ENCODE measurements at regions not wholly inside any gene's neighbourhood (a gene's known extent, or its start where the extent isn't known, plus 50 kb on each side); places are given as distances from the start of the nearest gene placed in this dataset.

DNA sequence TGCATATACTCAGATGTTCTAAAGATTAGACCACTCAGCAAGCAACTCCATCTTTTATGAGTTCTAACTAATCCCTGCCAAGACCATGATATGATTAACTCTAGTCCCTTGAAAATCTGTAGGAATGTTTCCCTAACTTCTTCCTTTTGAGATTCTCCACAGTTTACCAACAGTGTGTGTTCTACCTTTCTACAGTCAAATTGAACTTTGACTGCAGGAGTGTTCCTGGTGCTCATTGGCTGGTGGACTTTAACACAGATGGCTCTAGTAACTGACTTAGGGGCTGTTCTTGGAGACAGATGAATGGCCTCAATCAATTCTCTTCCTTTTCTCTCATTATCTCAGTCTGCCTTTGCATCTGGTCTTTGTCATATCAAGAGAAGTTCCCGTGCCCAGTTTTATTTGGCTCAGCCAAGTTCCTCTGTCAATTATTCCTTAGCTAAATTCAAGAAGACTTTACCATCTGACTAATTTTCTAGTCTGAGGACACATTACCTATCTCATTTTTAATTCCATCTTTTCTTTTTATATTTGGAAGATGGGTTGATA, 643.9 kb upstream of the CAMK1G start:
- no peak for DNase-seq (ENCODE audit: low spot score)
- TF ChIP-seq, protein P1, sequence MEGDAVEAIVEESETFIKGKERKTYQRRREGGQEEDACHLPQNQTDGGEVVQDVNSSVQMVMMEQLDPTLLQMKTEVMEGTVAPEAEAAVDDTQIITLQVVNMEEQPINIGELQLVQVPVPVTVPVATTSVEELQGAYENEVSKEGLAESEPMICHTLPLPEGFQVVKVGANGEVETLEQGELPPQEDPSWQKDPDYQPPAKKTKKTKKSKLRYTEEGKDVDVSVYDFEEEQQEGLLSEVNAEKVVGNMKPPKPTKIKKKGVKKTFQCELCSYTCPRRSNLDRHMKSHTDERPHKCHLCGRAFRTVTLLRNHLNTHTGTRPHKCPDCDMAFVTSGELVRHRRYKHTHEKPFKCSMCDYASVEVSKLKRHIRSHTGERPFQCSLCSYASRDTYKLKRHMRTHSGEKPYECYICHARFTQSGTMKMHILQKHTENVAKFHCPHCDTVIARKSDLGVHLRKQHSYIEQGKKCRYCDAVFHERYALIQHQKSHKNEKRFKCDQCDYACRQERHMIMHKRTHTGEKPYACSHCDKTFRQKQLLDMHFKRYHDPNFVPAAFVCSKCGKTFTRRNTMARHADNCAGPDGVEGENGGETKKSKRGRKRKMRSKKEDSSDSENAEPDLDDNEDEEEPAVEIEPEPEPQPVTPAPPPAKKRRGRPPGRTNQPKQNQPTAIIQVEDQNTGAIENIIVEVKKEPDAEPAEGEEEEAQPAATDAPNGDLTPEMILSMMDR (IDR thresholded peaks at IDR 0.05), result no peak
- Histone ChIP-seq H3K4me3 (no peak overlapping the region), H3K27ac (no peak overlapping the region)

DNA sequence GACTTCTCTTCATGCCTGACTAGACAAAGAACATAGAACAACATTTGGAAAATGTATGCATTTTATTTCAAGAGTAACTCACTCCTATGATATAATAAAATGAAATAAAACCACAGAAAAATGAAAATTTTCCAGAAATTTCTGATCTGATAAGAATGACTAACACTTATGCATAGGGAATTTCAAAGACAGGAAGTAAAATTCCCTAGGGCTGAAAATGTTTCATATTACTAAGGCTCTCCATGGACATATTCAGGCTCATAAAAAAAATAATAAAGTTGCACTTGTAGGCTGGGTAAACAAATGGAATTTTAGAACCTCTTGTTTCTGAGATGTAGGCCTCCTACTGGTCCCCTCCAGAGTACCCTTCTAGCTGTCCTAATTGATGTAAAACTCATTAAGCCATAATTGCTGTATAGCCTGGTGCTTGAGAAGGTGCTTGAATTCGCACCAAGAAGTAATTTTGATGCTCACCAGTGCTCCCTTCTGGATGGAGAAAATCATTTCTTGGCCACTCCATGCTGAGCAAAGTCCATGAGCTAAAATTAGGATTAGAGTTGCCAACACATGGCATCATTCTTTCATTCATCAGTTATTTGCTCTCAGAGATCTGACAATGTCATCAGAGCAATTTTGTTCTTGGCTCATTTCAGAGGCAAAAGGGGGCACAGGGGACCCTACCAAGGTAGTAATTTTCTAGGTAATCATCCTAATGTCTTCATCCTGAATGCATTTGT, 641.0 kb upstream of the CAMK1G start:
- Histone ChIP-seq H3K4me3 (no peak overlapping the region), H3K27ac (no peak overlapping the region)
- DNase-seq (ENCODE audit: low spot score), result no peak
- TF ChIP-seq, protein P1 (IDR thresholded peaks at IDR 0.05), result no peak

GRCh38 chr1:208943291-208943690, 640.2 kb upstream of the CAMK1G start:
- Histone ChIP-seq H3K27ac (no peak overlapping the region), H3K4me3 (no peak overlapping the region)
- no peak for DNase-seq (ENCODE audit: low spot score)
- TF ChIP-seq, protein P1 (IDR thresholded peaks at IDR 0.05), result no peak

GRCh38 chr1:208944981-208945451, 638.5 kb upstream of the CAMK1G start:
- no peak overlapping the region for H3K27ac ChIP-seq
- no peak overlapping the region for H3K4me3 ChIP-seq
- TF ChIP-seq, protein P1 (IDR thresholded peaks at IDR 0.05), result no peak
- DNase-seq (ENCODE audit: low spot score), result no peak

- H3K4me3 ChIP-seq, result no peak overlapping the region
- TF ChIP-seq, protein P1 (IDR thresholded peaks at IDR 0.05), result no peak
- H3K27ac ChIP-seq, result no peak overlapping the region
- DNase-seq (ENCODE audit: low spot score), result no peak
Measured at GRCh38 chr1:208950206-208950605, 633.3 kb upstream of the CAMK1G start.

DNA sequence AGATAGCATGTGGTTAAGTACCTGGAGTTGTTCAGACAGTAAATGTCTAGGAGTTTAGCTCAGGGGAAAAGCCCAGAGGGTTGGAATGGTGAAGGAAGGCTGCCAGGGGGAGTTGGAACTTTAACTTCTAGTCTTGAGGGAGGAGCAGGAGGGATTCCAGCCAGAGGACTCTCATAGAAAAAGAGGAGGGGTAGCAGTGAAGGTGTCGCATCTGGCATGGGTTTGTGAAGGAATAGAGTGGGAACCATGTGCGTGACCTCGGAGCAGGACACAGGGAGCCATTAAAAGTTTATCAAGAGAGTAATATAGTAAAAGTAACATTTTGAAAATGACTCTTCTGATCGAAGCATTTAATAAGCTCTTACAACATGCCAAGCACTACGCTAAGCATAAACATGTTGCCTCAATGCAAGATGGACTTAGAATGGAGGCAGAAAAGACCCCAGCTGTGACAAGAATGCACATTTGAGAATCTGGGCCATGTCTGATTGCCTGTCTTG, 632.4 kb upstream of the CAMK1G start:
- H3K4me3 ChIP-seq, result no peak overlapping the region
- no peak overlapping the region for H3K27ac ChIP-seq
- DNase-seq (ENCODE audit: low spot score), result no peak
- TF ChIP-seq, protein P1 (IDR thresholded peaks at IDR 0.05), result no peak

DNA sequence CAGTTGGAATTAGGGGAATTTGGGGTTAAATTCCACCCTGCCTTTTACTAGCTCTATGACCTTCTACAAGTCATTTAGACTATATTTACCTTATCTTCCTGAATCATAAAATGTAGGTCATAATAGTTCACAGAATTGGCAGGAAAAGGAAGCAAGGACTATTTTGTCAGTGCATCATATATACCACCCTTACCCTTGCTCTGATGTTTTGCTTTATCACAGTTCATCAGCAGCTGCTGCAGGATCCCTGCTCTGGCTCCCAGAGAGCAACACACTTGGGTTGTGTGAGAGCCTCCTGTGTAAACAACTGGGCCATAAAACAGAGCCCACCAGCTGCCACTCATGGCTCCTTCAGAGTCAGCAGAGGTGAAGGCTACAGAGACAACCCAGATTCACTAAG, 631.6 kb upstream of the CAMK1G start:
- Histone ChIP-seq H3K27ac (no peak overlapping the region), H3K4me3 (no peak overlapping the region)
- DNase-seq (ENCODE audit: low spot score), result no peak
- TF ChIP-seq, protein P1 (IDR thresholded peaks at IDR 0.05), result no peak
